GM19099 (cell line): ENCODE measurements at regions not wholly inside any gene's neighbourhood (a gene's known extent, or its start where the extent isn't known, plus 50 kb on each side); places are given as distances from the start of the nearest gene placed in this dataset.

ENCODE experiments used
- POLR2A ChIP-seq: IDR thresholded peaks from 3 replicates; pipeline ENCODE4 v1.6.1; 2011; ENCODE audit warnings: low read depth; ENCODE audit not compliant: insufficient read length; ENCODE audit errors: extremely low read depth

- no peak for TF ChIP-seq POLR2A
Observed at GRCh38 chr1:168387781-168388760, 107.4 kb downstream of the TBX19 start.

- no peak for TF ChIP-seq POLR2A
Observed at GRCh38 chr1:168386949-168387586, 106.4 kb downstream of the TBX19 start.

- TF ChIP-seq POLR2A, result no peak
Observed at GRCh38 chr1:168386492-168386891, 105.8 kb downstream of the TBX19 start.

- TF ChIP-seq POLR2A, result no peak
Observed at GRCh38 chr1:168381850-168382249, 101.2 kb downstream of the TBX19 start.

GRCh38 chr1:168380945-168381344 lies 100.3 kb downstream of the TBX19 start:
- TF ChIP-seq POLR2A, result no peak

- no peak for TF ChIP-seq POLR2A
Observed at GRCh38 chr1:168379104-168379860, 98.6 kb downstream of the TBX19 start.

GRCh38 chr1:168375566-168376300 lies 95.1 kb downstream of the TBX19 start:
- no peak for TF ChIP-seq POLR2A

- no peak for TF ChIP-seq POLR2A
Observed at GRCh38 chr1:168374566-168374965, 93.9 kb downstream of the TBX19 start.

- no peak for TF ChIP-seq POLR2A
Observed at GRCh38 chr1:168373869-168374268, 93.2 kb downstream of the TBX19 start.

GRCh38 chr1:168372861-168373371 lies 92.2 kb downstream of the TBX19 start:
- no peak for TF ChIP-seq POLR2A

- no peak for TF ChIP-seq POLR2A
Observed at GRCh38 chr1:168372307-168372706, 91.6 kb downstream of the TBX19 start.

- no peak for TF ChIP-seq POLR2A
Observed at GRCh38 chr1:168371477-168371876, 90.8 kb downstream of the TBX19 start.

- no peak for TF ChIP-seq POLR2A
Observed at GRCh38 chr1:168370586-168370985, 89.9 kb downstream of the TBX19 start.

GRCh38 chr1:168369655-168370054 lies 89.0 kb downstream of the TBX19 start:
- no peak for TF ChIP-seq POLR2A
